ENCODE measurements at regions not wholly inside any gene's neighbourhood (a gene's known extent, or its start where the extent isn't known, plus 50 kb on each side); places are given as distances from the start of the nearest gene placed in this dataset.

DNA sequence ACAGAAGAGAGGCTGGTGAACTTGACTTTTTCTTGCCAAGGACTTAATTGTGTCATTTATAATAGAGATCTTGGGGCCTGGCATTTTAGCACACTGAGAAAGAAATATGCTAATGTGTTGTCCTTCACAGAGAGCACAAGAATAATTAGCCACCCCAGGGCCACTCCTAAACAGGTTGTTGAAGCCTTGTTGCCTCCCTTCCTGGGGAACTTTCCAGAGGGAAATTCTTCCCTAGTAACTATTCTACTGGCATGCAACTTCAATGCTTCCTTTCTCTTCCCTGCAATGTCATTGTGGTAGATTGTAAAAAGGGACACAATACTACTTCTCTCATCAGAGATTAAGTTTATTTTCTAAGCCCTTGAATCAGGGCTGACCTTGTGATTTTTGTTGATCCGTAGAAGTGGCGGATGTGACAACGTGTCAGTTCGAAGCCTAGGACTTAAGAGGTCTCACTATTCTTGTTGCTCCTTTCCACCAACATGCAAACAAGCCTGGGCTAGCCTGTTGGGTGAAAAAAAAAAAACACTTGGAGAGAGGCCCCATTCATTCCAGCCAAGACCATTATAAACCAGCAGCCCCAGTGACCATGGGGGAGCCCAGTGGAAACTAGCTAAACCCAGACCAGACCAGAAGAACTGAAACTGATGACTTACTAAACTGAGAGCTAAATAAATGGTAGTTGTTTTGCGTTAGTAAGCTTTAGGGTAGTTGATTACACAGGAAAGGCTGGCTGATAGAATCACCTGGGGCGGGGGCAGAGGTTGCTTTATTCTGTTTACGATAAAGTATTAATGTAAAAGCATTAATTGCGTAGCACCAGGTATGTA, 287.2 kb downstream of the SHQ1 start:
- DNase-seq, result no peak

DNA sequence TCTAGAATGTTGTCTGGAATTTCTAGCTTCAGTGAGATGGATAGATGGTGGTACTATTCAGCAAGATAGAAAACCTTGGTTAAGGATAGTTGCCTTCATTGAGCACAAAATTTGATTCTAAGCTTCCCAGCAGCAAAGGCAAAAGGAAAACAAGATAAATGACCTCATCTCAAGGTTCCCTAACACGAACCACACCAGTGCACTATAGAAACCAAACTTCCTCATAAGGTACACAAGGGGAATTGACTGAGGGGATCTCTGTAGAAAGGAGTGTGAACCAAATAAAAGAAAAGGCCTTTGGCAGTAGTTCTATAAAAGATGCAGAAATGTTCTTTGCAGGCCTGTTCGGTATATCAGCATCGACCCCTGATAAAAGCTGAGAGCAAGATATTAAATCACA, 288.9 kb downstream of the SHQ1 start:
- no peak for DNase-seq

DNA sequence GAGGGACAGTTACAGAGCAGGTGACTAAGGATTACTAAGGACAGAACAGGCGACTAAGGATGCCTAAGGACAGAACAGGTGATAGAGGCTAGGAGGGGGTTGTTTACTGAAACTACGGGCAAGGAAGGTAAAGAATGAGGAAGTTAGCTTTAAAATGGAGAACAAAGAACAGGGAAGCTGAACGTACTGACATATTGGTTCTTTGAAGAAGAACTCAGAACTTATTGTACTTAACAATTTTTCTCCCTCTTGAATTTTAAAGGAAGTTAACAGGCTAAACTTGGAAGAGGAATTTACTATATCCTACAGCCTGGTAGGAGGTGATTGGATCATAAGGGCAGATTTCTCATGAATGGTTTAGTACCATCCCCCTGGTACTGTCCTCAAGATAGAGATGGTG, 290.2 kb downstream of the SHQ1 start:
- no peak for DNase-seq

DNA sequence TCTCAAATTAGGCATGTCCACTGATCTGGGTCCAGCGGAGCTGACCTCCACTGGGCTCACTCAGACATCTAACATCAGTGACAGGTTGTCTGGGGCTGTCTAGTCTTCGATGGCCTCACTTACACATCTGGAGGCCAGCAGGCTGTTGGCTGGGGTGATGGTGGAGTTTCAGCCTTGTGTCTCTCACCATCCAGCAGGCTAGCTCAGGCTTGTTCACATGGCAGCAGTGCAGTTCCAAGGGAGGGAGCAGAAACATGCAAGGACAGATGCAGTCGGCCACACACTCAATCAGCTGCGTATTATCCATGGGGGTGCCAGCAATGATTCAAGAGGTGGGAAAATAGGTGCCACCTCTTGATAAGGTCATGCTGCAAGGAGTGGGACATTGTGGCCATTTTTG, 292.5 kb downstream of the SHQ1 start:
- DNase-seq, result no peak

DNA sequence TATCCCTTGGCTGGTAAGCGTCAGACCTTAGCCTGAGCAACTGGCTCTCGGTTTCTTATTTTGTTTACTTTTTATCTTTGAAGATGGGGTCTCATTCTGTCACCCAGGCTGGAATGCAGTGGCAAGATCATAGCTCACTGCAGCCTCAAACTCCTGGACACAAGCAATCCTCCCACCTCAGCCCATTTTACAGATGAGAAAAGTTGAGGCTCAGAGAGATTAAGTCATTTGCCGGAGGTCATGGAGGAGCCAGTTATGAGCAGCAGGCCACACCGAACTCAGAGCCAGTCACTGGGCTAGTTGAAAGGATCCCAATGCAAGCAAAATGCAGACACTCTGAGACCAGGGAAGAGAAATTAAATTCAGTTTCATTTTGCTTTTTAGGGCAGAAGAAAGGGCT, 293.6 kb downstream of the SHQ1 start:
- no peak for DNase-seq

DNA sequence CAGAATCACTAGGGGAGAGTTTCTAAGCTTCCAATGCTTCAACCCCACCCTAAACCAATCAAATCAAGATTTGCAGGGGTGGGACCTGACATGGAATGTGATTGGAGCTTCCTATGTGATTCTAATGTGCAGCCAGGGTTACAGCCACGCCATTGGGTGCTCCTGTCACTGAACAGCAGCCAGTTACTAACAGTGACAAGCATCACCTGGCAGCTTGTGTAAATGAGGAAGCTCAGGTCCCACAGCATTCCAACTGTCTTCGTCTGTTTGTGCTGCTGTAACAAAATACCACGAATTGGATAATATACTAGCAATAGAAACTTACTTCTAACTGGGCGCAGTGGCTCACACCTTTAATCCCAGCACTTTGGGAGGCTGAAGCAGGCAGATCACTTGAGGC, 294.9 kb downstream of the SHQ1 start:
- no peak for DNase-seq

DNA sequence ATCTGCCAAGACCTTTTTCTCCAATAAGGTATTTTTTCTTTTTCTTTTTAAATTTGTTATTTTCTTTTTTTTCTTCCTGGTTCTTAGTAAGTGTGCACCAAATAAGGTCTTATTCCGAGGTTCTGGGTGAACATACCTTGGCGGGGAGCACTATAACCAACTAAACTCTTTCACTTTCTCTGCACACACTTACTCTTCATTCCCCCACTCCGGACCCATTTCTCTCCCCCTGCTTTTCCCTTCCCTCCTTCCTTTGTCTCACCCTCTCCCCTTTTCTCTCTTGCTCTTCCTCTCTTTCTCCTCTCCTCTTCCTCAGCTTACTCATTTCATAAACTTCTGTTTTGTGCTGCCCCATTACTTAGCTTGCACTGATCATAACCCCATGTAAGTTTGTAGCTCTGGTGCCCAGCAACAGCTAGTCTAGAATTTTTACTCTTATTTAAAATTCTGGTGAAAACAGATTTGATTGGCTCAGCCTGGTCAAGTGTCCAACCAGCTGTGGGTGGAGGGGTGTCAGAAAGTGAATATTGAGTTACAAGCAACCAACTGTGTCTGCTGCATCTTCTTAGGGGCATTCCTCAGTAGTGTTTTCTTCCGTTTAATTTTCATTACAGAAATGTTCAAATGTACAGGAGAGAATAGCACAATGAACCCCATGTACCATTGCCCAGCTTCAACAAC, 297.5 kb downstream of the SHQ1 start:
- DNase-seq, result no peak

DNA sequence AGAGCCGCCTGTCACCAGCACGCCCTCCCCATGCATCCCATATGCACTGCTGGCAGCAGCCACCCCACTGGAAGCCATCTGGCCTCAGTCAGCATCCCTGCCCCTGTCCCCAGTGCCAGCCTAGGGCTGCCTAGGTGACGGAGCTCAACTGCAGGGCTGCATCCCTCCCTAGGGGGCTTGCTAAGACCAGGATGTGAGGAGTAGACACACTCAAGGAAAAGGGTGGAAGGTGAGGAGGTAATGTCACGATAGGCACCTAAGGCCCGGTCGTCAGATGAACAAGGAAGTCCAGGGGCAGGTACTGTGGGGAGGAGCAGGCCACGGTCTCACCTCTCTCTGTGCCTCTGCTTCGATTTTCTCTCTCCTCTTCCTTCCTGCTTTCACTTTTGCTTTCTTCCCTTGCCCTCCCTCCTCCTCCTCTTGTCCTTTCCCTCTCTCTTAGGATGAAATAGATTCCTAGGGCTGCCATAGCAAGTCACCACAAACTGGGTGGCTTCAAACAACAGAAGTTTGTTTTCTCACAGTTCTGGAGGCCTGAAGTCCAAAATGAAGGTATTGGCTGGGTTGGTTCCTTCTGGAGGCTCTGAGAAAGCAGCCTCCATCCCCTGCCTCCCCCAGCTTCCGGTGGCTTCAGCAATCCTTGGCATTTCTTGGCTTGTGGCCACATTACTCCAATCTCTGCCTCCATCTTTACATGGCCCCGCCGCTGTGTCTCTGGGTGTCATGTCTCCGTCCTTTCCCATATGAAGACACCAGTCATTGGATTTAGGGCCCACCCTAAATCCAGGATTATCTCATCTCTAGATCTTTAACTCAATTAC, 298.3 kb downstream of the SHQ1 start:
- peak; percentile 60 for DNase-seq

DNA sequence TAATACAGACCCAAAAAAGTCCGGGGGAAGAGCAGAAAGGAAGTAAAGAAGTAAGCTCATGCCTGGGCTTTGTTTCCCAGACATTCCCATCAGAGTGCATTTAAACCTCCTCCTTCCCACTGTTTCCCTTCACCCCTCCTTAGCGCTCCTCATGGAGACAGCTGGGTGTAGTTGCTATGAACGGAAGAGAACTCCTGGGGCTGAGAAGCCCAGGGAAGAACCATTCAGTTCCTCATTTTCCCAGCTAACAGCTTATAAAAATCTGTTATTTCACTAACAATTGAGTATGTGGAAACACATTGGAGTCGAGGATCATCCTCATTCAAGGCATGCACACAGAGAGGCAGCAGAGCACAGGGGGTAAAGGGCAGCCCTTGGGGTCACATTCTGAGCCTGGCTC, 299.3 kb downstream of the SHQ1 start:
- no peak for DNase-seq

DNA sequence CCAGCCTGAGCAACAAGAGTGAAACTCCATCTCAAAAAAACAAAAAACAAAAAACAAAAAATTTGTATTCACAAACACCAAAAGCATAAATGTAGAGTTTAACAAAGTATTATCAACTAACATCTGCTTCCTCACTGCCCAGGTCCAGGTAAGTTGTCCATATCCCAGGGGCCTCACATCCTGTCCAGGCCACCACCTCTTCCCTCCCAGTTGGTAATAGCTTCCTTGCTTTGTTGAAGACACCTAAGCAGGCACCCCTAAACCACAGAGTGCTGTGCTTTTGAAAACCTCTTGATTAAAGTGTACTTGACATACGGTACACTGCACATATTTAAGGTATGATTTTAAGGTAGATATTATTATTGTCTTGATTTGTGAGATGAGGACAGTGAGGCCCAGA, 299.8 kb downstream of the SHQ1 start:
- DNase-seq, result no peak

DNA sequence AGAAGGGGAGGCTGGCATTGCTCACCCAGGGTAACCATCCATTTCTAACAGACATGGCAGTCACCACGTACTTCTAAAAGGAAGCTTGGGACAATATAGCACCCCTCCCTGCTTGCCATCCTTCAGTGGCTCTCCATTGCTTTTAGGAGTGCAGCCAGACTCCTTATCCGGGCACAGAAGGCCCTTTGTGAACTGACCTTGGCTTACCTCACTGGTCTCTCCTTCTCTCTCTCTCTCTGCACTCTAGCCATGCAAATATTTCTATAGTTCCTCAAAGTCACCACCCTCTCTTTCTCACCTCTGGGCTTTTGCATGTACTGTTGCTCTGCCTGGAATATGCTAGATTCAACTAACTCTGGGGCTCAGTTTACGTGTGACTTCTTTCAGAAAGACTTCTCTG, 301.1 kb downstream of the SHQ1 start:
- DNase-seq, result no peak

DNA sequence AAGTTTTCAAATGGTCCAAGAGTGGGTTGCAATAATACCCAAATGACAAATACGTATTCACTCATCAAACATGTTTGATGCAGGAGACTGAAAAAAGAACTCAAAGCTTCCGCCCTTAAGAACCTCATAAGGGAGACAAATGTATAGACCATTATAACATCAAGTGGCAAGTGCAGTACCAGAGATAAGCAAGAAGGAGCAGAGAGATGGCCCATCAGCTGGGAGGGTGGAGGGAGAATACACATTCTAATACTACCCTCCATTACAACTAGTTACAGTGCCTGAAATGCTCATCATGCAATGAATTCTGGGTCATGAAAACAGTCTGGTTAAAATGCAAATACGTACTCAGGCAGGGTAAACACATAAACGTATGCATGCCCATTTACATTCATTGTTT, 304.0 kb downstream of the SHQ1 start:
- no peak for DNase-seq

DNA sequence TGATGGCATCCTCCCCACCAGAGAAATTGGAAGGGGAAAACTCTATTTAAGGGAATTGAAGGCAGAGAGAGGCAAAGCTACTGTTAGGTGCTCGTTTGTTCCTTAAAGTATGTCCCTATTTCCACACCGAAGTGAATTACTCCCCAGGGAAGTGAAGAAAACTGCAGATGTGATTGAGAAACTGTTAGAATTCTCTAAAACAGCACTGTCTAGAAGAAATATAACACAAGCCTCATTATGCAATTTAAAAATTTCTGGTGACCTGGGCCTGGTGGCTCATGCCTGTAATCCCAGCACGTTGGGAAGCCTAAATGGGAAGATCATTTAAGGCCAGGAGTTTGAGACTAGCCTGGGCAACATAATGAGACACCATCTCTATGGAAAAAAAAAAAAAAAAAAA, 305.0 kb downstream of the SHQ1 start:
- DNase-seq, result no peak

DNA sequence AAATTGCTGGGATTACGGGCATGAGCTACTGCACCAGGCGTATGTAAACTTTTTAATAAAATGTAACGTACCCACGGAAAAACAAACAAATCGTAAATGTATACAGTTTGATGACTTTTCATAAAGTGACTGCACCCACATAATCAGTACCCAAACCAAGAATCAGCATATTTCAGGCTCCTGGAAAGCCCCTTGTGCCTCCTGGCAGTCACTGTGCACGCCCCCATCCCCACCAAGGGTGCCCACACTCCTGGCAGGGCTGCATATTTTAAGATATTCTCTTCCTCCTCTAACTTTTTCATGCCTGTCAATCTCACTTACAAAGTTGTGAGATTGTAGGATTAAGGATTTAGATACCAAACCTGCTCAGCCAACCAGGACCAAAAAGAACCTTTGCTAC, 305.5 kb downstream of the SHQ1 start:
- DNase-seq, result no peak

DNA sequence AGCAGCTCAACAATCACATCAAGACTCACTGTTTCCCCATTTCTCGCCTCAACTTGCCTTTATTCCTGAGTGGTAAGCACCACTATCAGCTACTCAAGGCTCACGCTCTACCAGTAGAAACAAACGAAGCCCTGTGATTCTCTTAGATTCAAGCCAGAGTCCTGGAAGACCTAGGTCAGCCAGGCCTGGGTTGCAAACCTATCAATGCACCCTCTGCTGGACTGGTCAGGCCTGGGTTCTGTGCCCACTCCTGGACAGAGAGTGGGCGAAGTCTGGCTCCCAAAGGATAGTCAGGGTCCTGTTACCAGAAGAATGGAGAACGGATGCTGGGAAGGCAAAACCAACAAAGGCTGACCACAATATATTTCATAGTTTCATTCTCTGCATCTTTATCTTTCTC, 308.4 kb downstream of the SHQ1 start:
- DNase-seq, result no peak

DNA sequence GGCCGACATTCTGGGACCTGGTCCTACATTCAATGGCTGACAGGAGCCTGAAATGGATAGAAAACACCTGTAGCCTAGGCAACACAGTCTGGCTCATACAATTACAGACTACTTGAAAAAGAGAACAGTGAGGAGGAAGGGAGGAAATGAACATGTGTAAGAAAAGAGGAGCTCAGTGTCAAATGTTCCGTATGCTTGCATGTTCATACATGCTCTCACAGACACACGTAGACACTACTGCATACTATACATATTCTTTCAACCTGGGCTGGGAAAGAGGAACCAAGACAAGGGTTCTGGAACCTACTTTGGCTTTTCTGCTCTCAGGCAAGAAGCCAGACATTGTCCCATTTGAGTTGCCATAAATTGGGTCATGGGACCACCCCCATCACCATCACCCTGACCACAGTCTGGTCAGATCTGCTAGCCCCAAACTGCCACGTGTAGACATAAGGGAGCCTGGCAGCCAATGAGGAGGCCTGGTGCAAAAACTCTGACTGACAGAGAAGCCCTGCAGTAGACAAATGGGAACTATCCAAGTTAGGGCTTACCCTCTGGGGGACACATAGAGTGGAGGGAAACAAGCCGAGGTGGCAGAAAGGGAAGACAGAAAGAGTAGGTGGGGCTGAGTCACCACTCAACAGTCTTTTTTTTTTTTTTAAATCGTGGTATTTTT, 310.0 kb downstream of the SHQ1 start:
- no peak for DNase-seq

DNA sequence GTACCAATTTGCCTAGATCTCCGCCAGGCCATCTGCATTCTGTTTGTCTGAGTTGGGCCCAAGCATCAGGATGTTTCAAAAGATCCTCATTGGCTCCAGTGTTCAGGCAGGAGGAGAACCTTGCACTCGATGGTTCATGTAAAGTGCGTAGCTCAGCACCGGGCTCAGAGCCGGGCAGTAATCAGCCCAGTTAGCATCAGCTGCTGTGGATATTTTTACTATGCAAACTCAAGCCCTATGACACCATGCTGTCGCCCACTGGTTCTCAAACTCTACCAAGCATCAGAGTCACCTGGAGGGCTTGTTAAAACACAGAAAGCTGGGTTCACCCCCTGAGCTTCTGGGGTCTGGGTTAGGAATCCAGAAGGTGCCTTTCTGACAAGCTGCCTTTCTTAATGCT, 310.8 kb downstream of the SHQ1 start:
- DNase-seq, result no peak

DNA sequence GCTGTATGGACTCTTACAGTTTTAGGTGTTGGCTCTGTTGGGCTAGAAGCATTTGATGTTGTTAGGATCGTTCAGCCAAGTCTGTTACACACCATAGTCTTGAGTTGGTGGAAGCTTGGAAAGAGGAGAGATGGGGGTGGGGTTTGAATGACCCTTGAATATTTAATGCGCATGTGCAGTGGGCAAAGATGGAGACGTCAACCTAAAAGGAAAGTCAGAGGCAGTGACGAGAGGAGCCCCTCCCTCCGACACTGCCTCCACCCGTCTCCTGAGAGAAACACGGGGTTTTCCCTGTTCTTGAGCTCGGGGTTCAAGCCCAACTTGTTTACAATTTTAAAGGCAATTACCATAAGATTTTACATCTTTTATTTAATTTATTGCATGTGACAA, 311.4 kb downstream of the SHQ1 start:
- no peak for DNase-seq

DNA sequence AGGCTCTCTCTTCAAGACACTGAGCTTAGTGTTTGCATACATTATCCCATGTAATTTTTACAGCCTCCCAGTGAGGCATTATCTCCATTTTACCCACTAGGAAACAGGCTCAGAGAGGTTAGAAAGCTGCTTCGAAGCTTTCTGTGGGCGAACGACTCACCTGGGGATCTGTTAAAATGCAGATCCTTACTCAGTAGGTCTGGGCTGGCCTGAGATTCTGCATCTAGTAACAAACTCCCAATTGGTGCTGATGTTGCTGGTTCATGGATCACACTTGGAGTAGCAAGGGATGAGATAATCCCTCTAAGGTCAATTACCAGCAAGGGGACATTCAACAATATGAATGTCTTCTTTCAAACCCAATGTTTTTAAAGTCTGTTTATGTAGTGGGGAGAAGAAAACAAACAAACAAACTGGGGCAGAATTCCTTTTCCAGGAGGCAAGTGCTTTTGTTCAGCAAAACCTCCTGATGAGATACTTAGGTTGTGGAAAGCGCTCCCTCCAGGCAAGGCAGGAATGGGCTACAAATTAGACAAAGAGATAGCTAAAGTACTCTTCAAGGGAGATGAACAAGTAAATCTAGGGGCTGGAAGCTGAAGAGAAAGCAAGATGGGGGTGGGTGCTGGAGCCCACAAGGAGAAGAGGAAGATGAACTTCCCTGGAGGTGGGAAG, 311.9 kb downstream of the SHQ1 start:
- DNase-seq, result no peak

DNA sequence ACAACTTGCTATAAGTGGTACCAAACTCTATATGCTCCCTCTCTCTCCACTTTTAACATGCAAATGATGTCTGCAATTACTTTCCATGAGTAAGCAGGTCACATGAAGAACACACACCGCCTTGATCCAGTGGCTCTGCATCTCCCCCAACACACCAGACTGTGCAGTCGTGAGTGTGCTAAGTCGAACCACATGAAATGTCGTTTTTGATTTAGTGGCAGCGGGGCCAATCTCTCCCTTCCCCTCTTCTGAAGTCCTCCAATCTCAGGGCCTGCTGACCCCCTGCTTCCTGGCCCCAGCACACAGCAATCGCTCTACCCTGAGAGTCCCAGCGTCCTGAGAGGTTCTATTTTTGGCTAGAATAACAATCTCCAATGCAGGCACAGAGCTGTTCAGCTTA, 312.5 kb downstream of the SHQ1 start:
- DNase-seq, result no peak

DNA sequence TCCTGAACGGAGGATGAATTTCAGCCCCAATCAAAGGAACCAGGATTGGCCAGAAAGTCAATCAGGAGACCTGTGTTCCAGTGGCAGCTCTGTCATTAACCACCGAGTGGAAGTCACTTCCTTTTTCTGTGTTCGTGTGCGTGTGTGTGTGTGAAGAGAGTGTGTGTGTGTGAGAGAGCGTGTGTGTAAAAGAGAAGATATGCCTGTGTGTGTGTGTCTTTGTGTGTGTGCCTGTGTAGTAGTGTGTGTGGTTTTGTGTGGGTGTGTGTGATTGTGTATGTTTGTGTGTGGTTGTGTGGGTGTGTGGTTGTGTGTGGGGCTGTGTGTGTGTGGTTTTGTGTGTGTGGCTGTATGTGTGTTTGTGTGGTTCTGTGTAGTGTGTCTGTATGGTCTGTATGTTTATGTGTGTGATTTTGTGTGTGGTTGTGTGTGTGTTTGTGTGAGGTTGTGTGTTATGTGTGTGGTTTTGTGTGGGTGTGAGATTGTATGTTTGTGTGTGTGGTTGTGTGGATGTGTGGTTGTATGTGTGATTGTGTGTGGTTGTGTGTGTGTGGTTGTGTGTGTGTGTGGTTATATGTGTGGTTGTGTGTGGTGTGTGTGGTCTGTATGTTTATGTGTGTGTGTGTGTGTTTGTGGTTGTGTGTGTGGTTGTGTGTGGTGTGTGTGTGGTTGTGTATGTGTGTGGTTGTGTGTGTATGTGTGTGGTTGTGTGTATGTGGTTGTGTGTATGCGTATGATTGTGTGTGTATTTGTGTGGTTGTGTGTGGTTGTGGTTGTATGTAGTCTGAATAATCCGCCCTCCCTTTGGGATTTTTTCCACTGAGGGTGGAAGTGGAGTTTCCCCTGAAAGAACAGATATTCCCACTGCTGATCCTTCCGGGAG, 314.4 kb downstream of the SHQ1 start:
- no peak for DNase-seq

DNA sequence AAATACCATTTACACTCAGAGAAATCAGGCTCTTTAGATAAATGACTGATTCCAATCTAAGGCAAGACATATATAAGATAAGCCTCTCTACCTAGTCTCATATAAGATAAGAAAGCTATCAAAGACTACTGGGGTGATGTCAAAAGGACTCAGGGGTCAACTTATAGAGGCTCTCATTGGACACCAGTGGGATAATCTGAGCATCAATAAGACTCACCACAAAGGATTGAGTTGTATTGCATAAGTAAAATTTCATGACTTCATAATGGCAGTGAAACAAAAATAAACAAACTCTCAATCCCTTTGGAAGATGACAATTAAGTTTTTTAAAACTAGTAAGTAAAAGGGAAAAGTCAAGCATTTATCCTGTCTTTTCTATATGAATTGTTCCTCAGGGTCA, 317.8 kb downstream of the SHQ1 start:
- DNase-seq, result no peak
